SK-N-SH (cell line): ENCODE measurements at regions not wholly inside any gene's neighbourhood (a gene's known extent, or its start where the extent isn't known, plus 50 kb on each side); places are given as distances from the start of the nearest gene placed in this dataset.
"Not testable (repeated sequence)": the region's sequence is repeated elsewhere in the genome, so short reads cannot be mapped to it uniquely, and the experiment has no call there.

Source experiments
- CTCF ChIA-PET: fragments of 300-600, 350-600 bp; formaldehyde crosslinking; extraction: SDS; loops from one replicate; lab custom pipeline; 2021; lab: Yijun Ruan, JAX
- POLR2A ChIA-PET: fragments of 350-600 bp; sonication (Branson Sonifier 250); formaldehyde crosslinking; extraction: SDS; loops from one replicate; lab custom pipeline; 2020; ENCODE audit warnings: antibody characterized with exemption, inconsistent platforms; lab: Yijun Ruan, JAX
- DNase-seq: peaks from one replicate; pipeline ENCODE4 v3.0.0; 2012
- H2AFZ ChIP-seq: fragments of 200-600 bp; sonication (generic); 2 replicates; pipeline ENCODE4 v1.8.1; 2016; ENCODE audit warnings: antibody characterized with exemption, mild to moderate bottlenecking, low read depth
- H3F3A ChIP-seq: fragments of 200-600 bp; sonication (generic); replicated peaks from 2 replicates; pipeline ENCODE3; 2016; ENCODE audit warnings: antibody characterized with exemption, mild to moderate bottlenecking; ENCODE audit not compliant: insufficient read depth
- H3K27ac ChIP-seq, 2 experiments: fragments of 200-500 bp in 1 of 2; fragments of 200-600 bp in 1 of 2; sonication (Bioruptor generic) in 1 of 2; sonication (generic), shearing (Covaris generic) in 1 of 2; 2 replicates each; pipeline versions ENCODE4 v1.5.1 to v1.6.1; 2014 to 2016; ENCODE audit warnings: low read depth in 2 of 2, inconsistent platforms in 1 of 2, low read length in 1 of 2, mild to moderate bottlenecking in 1 of 2, mixed read lengths in 1 of 2
- H3K27me3 ChIP-seq: fragments of 200-600 bp; sonication (generic), shearing (Covaris generic); 2 replicates; pipeline ENCODE4 v1.6.1; 2016; ENCODE audit warnings: mixed run types; ENCODE audit not compliant: insufficient read depth
- H3K36me3 ChIP-seq, 2 experiments: fragments of 200-500 bp in 1 of 2; fragments of 200-600 bp in 1 of 2; sonication (Bioruptor generic) in 1 of 2; sonication (generic) in 1 of 2; replicated peaks in 1 of 2; 2 replicates each; pipeline versions ENCODE3 to v1.5.1; 2014 to 2016; ENCODE audit warnings: low read length in 1 of 2, mild to moderate bottlenecking in 1 of 2; ENCODE audit not compliant: insufficient read depth in 2 of 2, control insufficient read depth in 1 of 2
- H3K4me1 ChIP-seq, 2 experiments: fragments of 200-500 bp in 1 of 2; fragments of 200-600 bp in 1 of 2; sonication (Bioruptor generic) in 1 of 2; sonication (generic), shearing (Covaris generic) in 1 of 2; 2 replicates each; pipeline versions ENCODE4 v1.5.1 to v1.6.1; 2014 to 2016; ENCODE audit warnings: low read depth in 1 of 2, low read length in 1 of 2, mixed run types in 1 of 2; ENCODE audit not compliant: insufficient read depth in 2 of 2, control insufficient read depth in 1 of 2
- H3K4me2 ChIP-seq: fragments of 200-600 bp; sonication (generic), shearing (Covaris generic); 2 replicates; pipeline ENCODE4 v1.6.1; 2017; ENCODE audit warnings: mixed run types
- H3K4me3 ChIP-seq, 2 experiments: fragments of 200-500 bp in 1 of 2; fragments of 200-600 bp in 1 of 2; sonication (Bioruptor generic) in 1 of 2; sonication (generic), shearing (Covaris generic) in 1 of 2; 2 replicates each; pipeline versions ENCODE4 v1.5.1 to v1.8.1; 2014 to 2016; ENCODE audit warnings: low read depth in 2 of 2, inconsistent platforms in 1 of 2, low read length in 1 of 2, mild to moderate bottlenecking in 1 of 2, mixed read lengths in 1 of 2, moderate library complexity in 1 of 2
- H3K79me2 ChIP-seq: fragments of 200-600 bp; sonication (generic); 2 replicates; pipeline ENCODE4 v1.8.1; 2017; ENCODE audit warnings: mild to moderate bottlenecking; ENCODE audit not compliant: insufficient read depth
- H3K9ac ChIP-seq: fragments of 200-600 bp; sonication (generic); 2 replicates; pipeline ENCODE4 v1.6.1; 2017; ENCODE audit warnings: mixed run types
- H3K9me2 ChIP-seq: fragments of 200-600 bp; sonication (generic); 2 replicates; pipeline ENCODE4 v1.6.1; 2017; ENCODE audit warnings: mixed run types
- H3K9me3 ChIP-seq: fragments of 200-600 bp; sonication (generic); 2 replicates; pipeline ENCODE4 v1.6.1; 2017; ENCODE audit warnings: mixed run types, mild to moderate bottlenecking, moderate library complexity
- H4K20me1 ChIP-seq: fragments of 200-600 bp; sonication (generic); 2 replicates; pipeline ENCODE4 v1.6.1; 2017; ENCODE audit warnings: mild to moderate bottlenecking, mixed run types; ENCODE audit not compliant: insufficient read depth
- FOXJ3 ChIP-seq: sonication (generic); formaldehyde crosslinking; IDR thresholded peaks from 2 replicates; pipeline ENCODE4 v1.5.1; 2020; ENCODE audit warnings: mild to moderate bottlenecking, missing genetic modification reagents
- FOXM1 ChIP-seq: IDR thresholded peaks from 2 replicates; pipeline ENCODE4 v1.4.0; 2012; ENCODE audit warnings: low read depth, mild to moderate bottlenecking
- GABPA ChIP-seq: IDR thresholded peaks from 2 replicates; pipeline ENCODE4 v1.4.0; 2012; ENCODE audit warnings: low read depth, mild to moderate bottlenecking
- JUND ChIP-seq: IDR thresholded peaks from 2 replicates; pipeline ENCODE4 v1.4.0; 2012
- MEF2A ChIP-seq: IDR thresholded peaks from 2 replicates; pipeline ENCODE4 v1.4.0; 2012; ENCODE audit warnings: low read depth, borderline replicate concordance
- MXI1 ChIP-seq: IDR thresholded peaks from 2 replicates; pipeline ENCODE4 v1.6.1; 2012; ENCODE audit warnings: mild to moderate bottlenecking, low read depth, low read length, improper control_type of control experiment
- NFIC ChIP-seq: IDR thresholded peaks from 2 replicates; pipeline ENCODE4 v1.4.0; 2012; ENCODE audit warnings: borderline replicate concordance
- NRF1 ChIP-seq: IDR thresholded peaks from 2 replicates; pipeline ENCODE4 v1.6.1; 2012; ENCODE audit warnings: low read depth, mild to moderate bottlenecking, low read length
- POLR2AphosphoS5 ChIP-seq: IDR thresholded peaks from 2 replicates; pipeline ENCODE4 v1.6.1; 2012; ENCODE audit warnings: low read depth, low read length
- RAD21 ChIP-seq: IDR thresholded peaks from 2 replicates; pipeline ENCODE4 v1.6.1; 2012; ENCODE audit warnings: mild to moderate bottlenecking, low read length
- RCOR1 ChIP-seq: fragments of 150-350 bp; IDR thresholded peaks from 2 replicates; pipeline ENCODE4 v1.6.1; 2017; ENCODE audit warnings: antibody characterized with exemption, low read length
- RFX5 ChIP-seq: IDR thresholded peaks from 2 replicates; pipeline ENCODE4 v1.6.1; 2012; ENCODE audit warnings: mild to moderate bottlenecking, improper control_type of control experiment, low read length
- RXRA ChIP-seq: IDR thresholded peaks from 2 replicates; pipeline ENCODE4 v1.4.0; 2012; ENCODE audit warnings: low read depth, mild to moderate bottlenecking, borderline replicate concordance
- SIN3A ChIP-seq: IDR thresholded peaks from 2 replicates; pipeline ENCODE4 v1.6.1; 2012; ENCODE audit warnings: low read depth, mild to moderate bottlenecking, low read length, moderate library complexity, borderline replicate concordance
- YY1 ChIP-seq: IDR thresholded peaks from 2 replicates; pipeline ENCODE4 v1.4.0; 2012; ENCODE audit warnings: low read depth, mild to moderate bottlenecking
- WGBS: methylation state at CpG from one replicate; pipeline ENCODE4 v1.1.6; 2017; ENCODE audit warnings: low lambda C conversion rate; 5-methylcytosine and 5-hydroxymethylcytosine counted together
- TF ChIP-seq, protein P1 (sequence below): IDR thresholded peaks from 2 replicates; pipeline ENCODE4 v1.6.1; 2012; ENCODE audit warnings: mild to moderate bottlenecking, low read depth, low read length, moderate library complexity
- TF ChIP-seq, protein P2 (sequence below): IDR thresholded peaks from 2 replicates; pipeline ENCODE4 v1.4.0; 2012; ENCODE audit warnings: low read depth, borderline replicate concordance
- TF ChIP-seq, protein P3 (sequence below): IDR thresholded peaks from 2 replicates; pipeline ENCODE4; 2012
- TF ChIP-seq, protein P4 (sequence below): fragments of 150-350 bp; IDR thresholded peaks from 2 replicates; pipeline ENCODE4 v1.6.1; 2016; ENCODE audit warnings: mild to moderate bottlenecking, low read depth, low read length

DNA sequence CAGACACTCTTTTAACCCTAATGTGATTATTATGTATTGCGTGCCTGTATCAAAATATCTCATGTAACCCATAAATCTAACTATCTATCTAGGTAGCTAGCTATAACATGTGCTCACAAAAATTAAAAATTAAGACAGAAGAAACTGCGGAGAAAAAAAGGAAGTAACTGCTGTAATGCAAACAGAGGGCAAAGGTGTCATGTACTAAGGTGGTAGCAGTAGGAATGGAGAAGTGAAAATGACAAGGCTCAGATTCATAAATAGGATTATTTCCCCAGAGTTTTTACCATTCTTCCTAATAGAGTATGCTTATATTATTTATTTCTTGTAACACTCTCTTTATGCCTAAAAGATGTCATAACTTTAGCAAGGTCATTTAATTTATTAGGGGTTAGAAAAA, 1527.5 kb upstream of the C9orf72 start:
- Histone ChIP-seq H4K20me1 (peaks cover 15% of the 10 kb centered on the region), H3K9ac (no peak overlapping the region), H3K36me3 (peaks cover 0 to 7% of the 10 kb centered on the region in 2 experiments), H3K4me3 (no peak overlapping the region), H3K4me1 (no peaks in the 10 kb centered on the region; a peak in 1 of 4 replicates), H3K9me2 (no peaks in the 10 kb centered on the region), H3K79me2 (peaks cover 86% of the 10 kb centered on the region), H3K27me3 (no peaks in the 10 kb centered on the region), H2AFZ (no peak overlapping the region), H3F3A (peaks cover 10% of the 10 kb centered on the region), H3K9me3 (no peaks in the 10 kb centered on the region; the same call in 1 of the 2 replicates), H3K27ac (no peak overlapping the region), H3K4me2 (no peak overlapping the region)
- POLR2A ChIA-PET, result no interaction called here
- CTCF ChIA-PET, result no interaction called here
- DNase-seq, result no peak
- no peak for TF ChIP-seq YY1
- TF ChIP-seq, protein P1, sequence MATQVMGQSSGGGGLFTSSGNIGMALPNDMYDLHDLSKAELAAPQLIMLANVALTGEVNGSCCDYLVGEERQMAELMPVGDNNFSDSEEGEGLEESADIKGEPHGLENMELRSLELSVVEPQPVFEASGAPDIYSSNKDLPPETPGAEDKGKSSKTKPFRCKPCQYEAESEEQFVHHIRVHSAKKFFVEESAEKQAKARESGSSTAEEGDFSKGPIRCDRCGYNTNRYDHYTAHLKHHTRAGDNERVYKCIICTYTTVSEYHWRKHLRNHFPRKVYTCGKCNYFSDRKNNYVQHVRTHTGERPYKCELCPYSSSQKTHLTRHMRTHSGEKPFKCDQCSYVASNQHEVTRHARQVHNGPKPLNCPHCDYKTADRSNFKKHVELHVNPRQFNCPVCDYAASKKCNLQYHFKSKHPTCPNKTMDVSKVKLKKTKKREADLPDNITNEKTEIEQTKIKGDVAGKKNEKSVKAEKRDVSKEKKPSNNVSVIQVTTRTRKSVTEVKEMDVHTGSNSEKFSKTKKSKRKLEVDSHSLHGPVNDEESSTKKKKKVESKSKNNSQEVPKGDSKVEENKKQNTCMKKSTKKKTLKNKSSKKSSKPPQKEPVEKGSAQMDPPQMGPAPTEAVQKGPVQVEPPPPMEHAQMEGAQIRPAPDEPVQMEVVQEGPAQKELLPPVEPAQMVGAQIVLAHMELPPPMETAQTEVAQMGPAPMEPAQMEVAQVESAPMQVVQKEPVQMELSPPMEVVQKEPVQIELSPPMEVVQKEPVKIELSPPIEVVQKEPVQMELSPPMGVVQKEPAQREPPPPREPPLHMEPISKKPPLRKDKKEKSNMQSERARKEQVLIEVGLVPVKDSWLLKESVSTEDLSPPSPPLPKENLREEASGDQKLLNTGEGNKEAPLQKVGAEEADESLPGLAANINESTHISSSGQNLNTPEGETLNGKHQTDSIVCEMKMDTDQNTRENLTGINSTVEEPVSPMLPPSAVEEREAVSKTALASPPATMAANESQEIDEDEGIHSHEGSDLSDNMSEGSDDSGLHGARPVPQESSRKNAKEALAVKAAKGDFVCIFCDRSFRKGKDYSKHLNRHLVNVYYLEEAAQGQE, result no peak
- TF ChIP-seq RXRA, result no peak
- TF ChIP-seq SIN3A, result no peak
- TF ChIP-seq FOXM1, result no peak
- TF ChIP-seq NRF1, result no peak
- no peak for TF ChIP-seq RCOR1
- no peak for TF ChIP-seq GABPA
- no peak for TF ChIP-seq JUND
- TF ChIP-seq POLR2AphosphoS5, result no peak
- no peak for TF ChIP-seq RAD21
- TF ChIP-seq MXI1, result no peak
- no peak for TF ChIP-seq FOXJ3 (CRISPR knock-in tag)
- no peak for TF ChIP-seq RFX5
- TF ChIP-seq, protein P2, sequence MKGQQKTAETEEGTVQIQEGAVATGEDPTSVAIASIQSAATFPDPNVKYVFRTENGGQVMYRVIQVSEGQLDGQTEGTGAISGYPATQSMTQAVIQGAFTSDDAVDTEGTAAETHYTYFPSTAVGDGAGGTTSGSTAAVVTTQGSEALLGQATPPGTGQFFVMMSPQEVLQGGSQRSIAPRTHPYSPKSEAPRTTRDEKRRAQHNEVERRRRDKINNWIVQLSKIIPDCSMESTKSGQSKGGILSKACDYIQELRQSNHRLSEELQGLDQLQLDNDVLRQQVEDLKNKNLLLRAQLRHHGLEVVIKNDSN, result no peak
- TF ChIP-seq NFIC, result no peak
- TF ChIP-seq, protein P3, sequence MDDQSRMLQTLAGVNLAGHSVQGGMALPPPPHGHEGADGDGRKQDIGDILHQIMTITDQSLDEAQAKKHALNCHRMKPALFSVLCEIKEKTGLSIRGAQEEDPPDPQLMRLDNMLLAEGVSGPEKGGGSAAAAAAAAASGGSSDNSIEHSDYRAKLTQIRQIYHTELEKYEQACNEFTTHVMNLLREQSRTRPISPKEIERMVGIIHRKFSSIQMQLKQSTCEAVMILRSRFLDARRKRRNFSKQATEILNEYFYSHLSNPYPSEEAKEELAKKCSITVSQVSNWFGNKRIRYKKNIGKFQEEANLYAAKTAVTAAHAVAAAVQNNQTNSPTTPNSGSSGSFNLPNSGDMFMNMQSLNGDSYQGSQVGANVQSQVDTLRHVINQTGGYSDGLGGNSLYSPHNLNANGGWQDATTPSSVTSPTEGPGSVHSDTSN, result no peak
- no peak for TF ChIP-seq MEF2A
- TF ChIP-seq, protein P4, sequence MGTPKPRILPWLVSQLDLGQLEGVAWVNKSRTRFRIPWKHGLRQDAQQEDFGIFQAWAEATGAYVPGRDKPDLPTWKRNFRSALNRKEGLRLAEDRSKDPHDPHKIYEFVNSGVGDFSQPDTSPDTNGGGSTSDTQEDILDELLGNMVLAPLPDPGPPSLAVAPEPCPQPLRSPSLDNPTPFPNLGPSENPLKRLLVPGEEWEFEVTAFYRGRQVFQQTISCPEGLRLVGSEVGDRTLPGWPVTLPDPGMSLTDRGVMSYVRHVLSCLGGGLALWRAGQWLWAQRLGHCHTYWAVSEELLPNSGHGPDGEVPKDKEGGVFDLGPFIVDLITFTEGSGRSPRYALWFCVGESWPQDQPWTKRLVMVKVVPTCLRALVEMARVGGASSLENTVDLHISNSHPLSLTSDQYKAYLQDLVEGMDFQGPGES, result no peak
- 81% methylated on average over 2 of the region's 2 CpGs for WGBS

DNA sequence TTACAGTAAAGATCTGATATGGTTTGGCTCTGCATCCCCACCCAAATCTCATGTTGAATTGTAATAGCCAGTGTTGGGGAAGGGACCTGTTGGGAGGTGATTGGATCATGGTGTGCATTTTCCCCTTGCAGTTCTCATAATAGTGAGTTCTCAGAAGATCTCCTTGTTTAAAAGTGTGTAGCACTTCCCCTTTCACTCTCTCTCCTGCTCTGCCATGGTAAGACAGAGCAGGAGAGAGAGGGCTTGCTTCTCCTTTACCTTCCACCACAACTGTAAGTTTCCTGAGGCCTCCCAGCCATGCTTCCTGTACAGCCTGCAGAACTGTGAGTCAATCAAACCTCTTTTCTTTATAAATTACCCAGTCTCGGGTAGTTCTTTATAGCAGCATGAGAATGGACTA, 1530.9 kb upstream of the C9orf72 start:
- H3K4me1 ChIP-seq, H3K36me3 ChIP-seq, CTCF ChIA-PET, H3K27ac ChIP-seq, H3K9me2 ChIP-seq, POLR2A ChIA-PET, H3K9me3 ChIP-seq, H3K9ac ChIP-seq, H3F3A ChIP-seq, H3K27me3 ChIP-seq, H3K4me3 ChIP-seq, H2AFZ ChIP-seq, H3K4me2 ChIP-seq, DNase-seq: not testable (repeated sequence)
- Histone ChIP-seq H3K79me2 (peaks cover 86% of the 10 kb centered on the region), H4K20me1 (peaks cover 30% of the 10 kb centered on the region)
- 74% methylated on average over 1 of the region's 1 CpG for WGBS
